Activated naive CD4-positive, alpha-beta T cell (primary cell): ENCODE measurements at regions not wholly inside any gene's neighbourhood (a gene's known extent, or its start where the extent isn't known, plus 50 kb on each side); places are given as distances from the start of the nearest gene placed in this dataset.
"Not testable (repeated sequence)": the region's sequence is repeated elsewhere in the genome, so short reads cannot be mapped to it uniquely, and the experiment has no call there.

Experiments
- DNase-seq, 4 experiments: peaks; one replicate each; lab custom pipeline; 2025; lab: John Stamatoyannopoulos, UW

DNA sequence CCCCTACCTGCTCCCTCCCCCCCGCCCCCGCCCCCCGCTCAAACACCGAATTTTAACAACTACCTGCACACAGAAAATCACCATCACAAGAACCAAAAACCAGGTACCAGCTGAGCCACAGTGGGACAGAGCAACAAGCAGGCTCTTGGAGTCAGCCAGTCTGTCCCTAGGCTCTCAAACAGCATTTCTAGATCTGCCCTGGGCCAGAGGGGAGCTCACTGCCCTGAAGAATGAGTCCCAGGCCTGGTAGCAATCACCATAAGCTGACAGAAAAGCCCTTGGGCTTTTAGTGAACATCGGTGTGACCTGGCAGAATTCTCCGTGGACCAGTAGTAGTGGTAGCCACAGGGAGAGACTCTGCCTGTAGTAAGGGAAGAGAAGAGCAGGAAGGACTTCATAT, 58.3 kb downstream of the C11orf87 start:
- DNase-seq = no peak

GRCh38 chr11:109486129-109486528, 64.1 kb downstream of the C11orf87 start:
- DNase-seq = no peak

GRCh38 chr11:109490953-109491635, 69.1 kb downstream of the C11orf87 start:
- DNase-seq = no peak

GRCh38 chr11:109506115-109506514, 84.1 kb downstream of the C11orf87 start:
- no peak for DNase-seq

- DNase-seq = no peak
Observed at GRCh38 chr11:109507331-109507730, 85.3 kb downstream of the C11orf87 start.

- no peak for DNase-seq
Observed at GRCh38 chr11:109507836-109508561, 86.0 kb downstream of the C11orf87 start.

- DNase-seq = no peak
Observed at GRCh38 chr11:109508943-109509342, 87.0 kb downstream of the C11orf87 start.

- DNase-seq = no peak
Observed at GRCh38 chr11:109510316-109510715, 88.3 kb downstream of the C11orf87 start.

GRCh38 chr11:109511598-109511997, 89.6 kb downstream of the C11orf87 start:
- DNase-seq = no peak

DNA sequence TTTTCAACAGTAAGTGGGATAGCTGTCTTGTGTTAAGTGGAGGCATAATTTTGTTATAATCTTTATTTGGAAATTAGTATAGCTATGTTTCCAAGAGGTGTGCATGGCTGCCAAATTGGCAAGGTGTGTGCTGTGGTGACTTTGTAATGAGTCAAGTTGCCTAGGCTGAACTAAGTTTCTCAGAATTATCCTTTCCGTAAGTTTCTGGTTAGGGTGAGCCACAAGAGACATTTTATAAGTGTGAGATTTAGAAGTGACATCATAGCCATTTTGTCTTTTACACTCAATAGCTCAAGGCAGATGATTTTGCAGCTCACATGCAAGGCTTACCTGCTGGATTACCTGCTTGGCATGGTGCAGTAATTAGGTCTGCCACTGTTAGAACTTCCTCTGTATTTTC, 90.3 kb downstream of the C11orf87 start:
- no peak for DNase-seq

DNA sequence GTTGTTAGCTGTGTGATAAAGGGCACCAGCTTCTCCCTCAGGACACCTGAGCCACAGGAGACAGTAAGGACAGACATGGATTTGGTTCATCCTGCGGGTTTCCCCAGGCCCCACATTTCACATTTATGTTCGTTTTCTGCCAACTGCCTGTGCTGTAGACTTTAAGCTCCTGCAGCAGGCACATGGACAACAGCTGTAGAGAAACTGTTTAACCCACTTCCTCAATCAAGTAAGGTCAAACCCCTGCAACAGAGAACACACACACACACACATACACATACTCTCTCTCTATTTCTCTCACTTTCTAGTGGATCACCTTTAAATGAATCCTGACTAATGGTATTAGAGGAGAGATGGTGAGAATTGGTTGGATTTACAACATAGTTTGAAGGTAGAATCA, 90.7 kb downstream of the C11orf87 start:
- no peak for DNase-seq

DNA sequence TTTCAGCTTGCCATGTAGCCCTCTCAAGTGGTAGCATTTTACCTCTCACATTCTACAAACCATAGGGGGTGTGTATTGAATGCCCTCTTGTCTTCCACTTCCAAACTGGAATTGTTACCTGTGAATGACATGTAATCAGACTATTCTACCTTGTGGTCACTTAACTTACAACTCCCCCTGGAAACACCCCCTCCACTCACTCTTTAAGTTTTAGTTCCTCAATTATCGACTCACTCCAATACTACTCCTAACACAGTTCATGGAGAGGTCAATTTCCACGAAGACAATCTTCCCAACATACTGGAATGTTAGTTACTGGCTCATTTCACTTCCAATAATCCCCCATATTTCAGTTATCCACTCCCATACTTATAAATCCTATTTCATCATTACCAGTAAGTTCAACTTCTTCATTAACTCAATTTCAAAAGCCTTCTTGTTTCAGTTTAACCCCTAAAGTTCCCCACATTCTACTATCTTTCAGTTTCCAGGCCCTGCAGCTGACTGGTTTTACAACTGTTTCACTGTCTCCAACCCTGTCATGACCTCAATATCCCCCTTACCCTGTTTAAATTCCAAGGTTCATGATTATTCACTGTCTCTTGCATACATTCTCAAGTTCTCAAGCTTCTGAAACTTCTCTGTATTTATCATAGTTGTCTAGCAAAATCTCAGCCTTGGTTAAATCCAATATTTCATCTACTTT, 92.5 kb downstream of the C11orf87 start:
- DNase-seq = no peak

- no peak for DNase-seq
Observed at GRCh38 chr11:109519253-109519652, 97.3 kb downstream of the C11orf87 start.

GRCh38 chr11:109521571-109522086, 99.6 kb downstream of the C11orf87 start:
- no peak for DNase-seq

DNA sequence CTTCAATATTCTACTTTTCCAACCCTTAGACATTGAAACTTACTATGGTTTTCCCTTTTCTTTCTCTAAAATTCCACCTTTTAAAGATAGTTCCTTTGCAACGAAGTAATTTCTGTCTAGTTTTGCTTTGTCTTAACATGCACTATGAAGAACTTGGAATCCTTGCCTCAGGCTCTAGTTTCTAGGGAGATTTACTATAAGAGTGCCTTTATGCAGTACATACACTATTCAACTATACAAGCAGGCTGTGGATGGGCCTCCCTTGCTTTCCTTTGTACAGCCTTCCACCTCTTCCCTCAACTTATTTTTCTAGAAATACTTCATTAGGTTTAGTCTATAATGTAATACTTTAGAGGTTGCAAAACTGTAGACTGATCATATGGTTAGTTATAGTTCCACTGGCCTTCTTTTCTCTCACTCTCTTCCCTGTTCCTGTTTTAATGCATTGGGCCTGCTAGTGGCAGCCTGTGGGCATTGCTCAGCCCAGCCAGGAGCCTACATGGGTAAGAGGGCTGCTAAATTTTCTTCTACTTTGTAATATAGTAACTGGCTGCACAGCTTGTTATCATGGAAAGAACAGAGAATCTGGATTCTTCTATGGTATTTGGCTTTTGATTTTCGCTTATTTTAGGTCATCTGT, 100.2 kb downstream of the C11orf87 start:
- DNase-seq = no peak

- DNase-seq = not testable (repeated sequence)
Observed at GRCh38 chr11:109525636-109526035, 103.6 kb downstream of the C11orf87 start.

DNA sequence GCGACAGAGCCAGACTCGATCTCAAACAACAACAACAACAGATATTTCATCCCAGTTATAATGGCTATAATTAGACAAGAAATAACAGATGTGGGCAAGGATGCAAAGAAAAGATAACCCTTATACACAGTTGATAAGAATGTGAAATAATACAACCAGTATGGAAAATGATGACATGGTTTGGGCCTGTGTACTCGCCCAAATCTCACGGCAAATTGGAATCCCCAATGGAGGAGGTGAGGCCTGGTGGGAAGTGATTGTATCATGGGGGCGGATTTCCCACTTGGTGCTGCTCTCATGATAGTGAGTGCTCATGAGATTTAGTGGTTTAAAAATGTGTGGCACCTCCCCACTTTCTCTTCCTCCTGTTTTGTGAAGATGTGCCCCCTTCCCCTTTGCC, 104.1 kb downstream of the C11orf87 start:
- DNase-seq = no peak

DNA sequence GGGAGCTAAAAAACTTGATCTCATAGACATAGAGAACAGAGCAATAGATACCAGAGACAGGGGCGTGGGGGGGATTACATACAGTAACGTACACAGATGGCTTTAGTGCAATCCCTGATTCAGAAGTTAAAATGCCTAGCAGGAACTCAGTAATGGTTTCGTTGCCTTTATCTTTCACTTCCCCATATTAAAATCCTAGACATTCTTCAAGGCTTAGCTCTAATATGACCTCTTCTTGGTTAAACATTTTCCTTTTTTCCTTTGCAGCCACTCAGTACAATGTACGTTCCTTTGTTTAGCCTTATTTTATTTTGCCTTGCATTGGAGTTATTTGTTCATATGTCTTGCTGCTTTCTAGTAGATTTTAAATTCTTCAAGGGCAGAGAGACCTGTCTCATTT, 104.9 kb downstream of the C11orf87 start:
- no peak for DNase-seq

DNA sequence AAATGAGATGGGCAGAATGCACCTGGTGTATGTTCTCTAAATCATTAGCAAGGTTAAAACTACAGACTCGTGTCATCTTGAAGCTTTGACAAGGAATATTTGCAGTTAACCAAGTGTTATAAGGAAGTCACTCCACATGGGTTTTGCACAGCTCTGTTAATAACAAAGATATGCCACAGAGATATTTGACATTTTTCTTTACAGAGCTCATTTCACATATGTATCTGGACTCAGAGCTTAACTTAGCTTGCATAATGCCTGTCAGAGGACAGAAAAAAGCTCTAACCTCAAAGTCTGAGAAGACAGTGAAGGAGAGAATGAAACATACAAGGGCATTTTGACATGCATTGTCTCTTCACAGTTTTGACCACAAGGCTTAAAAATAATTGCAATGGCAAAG, 105.5 kb downstream of the C11orf87 start:
- DNase-seq = no peak

GRCh38 chr11:109547356-109548027, 125.5 kb downstream of the C11orf87 start:
- DNase-seq = no peak

- no peak for DNase-seq
Observed at GRCh38 chr11:109552376-109552775, 130.4 kb downstream of the C11orf87 start.

DNA sequence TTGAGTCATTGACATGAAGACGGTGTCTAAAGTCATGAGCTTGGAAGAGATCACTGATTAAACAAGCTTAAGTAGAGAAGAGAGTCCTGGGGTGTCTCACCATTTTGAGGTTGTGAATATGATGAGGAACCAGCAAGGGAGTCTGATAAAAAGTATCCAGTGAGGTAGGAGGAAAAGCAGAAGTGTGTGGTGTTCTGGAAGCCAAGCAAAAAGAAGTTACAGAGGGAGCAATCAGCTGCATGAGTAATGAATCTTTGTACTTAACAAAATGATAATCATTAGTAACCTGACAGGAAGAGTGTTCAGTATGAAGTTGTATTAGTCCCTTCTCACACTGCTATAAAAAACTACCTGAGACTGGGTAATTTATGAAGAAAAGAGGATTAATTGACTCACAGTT, 131.3 kb downstream of the C11orf87 start:
- DNase-seq = no peak
